Retina (tissue), 1 donor: ENCODE measurements at regions not wholly inside any gene's neighbourhood (a gene's known extent, or its start where the extent isn't known, plus 50 kb on each side); places are given as distances from the start of the nearest gene placed in this dataset.
A peak's percentile ranks its signal among the peaks of the same experiment; 100 is the strongest.

Source experiments
- DNase-seq: peaks from one replicate; pipeline ENCODE4 v3.0.0-alpha.2; 2016

DNA sequence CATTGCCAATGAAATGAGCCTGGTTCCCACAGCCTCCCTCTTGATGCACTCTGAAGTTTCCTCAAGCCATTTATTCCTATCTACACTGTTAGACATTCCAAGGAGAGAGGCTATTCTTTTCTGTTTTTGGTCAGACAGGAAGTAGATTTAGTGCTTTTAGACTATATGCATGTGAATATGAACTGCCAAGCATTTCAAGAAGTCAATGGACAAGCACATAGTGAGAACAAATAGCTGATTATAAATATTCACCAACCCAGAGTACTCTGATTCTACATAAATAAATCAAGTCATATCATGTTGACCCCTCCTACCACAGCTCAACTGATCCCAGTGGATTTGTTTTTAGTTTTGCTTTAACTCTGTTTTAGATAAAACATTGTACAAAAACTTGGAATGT is 412.5 kb upstream of the RARB start:
- DNase-seq: no peak

GRCh38 chr3:25018909-25019308 is 409.2 kb upstream of the RARB start:
- no peak for DNase-seq

DNA sequence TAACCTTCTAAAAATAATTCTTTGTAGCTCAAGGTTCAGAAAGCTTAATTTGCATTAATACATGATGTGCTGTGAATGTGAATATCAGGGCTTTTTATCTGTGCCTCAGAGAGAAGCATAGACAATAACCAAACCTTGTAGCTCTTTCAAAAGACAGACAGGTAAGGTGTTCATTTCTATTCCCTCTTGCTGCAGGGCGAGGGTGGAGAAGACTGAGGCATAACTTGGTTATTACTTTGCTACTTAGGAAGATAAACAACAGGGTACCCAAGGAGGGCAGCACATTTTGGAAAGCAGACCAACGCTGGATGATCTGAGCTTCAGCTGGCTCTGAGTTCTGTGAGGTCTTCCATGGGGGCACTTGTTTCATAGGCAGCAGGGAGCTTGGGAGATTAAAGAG is 408.6 kb upstream of the RARB start:
- no peak for DNase-seq

- no peak for DNase-seq
Measured at GRCh38 chr3:25021816-25022215, 406.2 kb upstream of the RARB start.

GRCh38 chr3:25023876-25024275 is 404.2 kb upstream of the RARB start:
- DNase-seq: no peak

GRCh38 chr3:25025236-25025635 is 402.8 kb upstream of the RARB start:
- no peak for DNase-seq

GRCh38 chr3:25027650-25028049 is 400.4 kb upstream of the RARB start:
- no peak for DNase-seq

- DNase-seq: no peak
Measured at GRCh38 chr3:25029820-25030219, 398.2 kb upstream of the RARB start.

GRCh38 chr3:25032344-25032743 is 395.7 kb upstream of the RARB start:
- no peak for DNase-seq

- peak; percentile 62 for DNase-seq
Measured at GRCh38 chr3:25033407-25034029, 394.5 kb upstream of the RARB start.

- no peak for DNase-seq
Measured at GRCh38 chr3:25035526-25035925, 392.5 kb upstream of the RARB start.

- no peak for DNase-seq
Measured at GRCh38 chr3:25036633-25037032, 391.4 kb upstream of the RARB start.

DNA sequence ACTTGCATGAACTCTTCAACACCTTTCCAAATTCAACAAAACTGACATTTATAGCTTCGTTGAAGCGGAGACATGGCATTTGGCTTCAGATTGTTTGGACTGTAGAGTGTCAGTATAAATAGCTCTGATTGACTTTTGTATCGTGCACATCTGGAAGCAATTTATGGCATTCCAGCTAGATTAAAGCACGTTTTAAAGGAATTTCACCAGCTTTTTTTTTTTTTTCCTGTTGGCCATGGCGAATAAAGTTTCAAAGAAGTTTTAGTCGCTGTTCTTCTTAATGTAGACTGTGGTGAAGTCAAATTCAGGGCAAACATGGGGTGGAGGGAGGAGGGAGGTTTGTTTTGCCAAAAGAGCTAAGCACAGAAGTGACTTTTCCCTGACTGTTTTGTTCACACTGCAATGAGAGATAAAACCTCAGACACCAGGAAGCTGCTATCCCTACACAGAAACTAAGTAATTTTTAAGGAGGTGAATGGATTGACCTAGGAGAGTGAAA is 391.0 kb upstream of the RARB start:
- no peak for DNase-seq

DNA sequence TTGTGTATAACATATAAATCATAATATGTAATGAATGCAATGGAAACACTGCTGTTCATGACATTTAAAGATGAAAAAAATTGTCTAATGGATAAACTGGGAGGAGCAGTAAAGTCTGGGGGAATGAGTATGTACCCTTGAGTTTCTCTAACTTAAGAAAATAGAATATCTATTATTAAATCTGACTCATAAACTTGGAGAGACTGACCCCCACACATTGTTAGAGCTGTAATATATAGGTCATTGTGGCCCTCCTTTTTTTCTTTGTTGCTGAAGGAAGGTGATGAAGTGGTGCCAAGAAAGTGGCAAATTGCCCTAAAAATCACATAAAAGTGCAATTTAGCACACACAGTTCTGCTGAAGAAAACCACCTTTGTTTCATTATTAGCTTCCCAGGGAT is 389.8 kb upstream of the RARB start:
- DNase-seq: no peak

DNA sequence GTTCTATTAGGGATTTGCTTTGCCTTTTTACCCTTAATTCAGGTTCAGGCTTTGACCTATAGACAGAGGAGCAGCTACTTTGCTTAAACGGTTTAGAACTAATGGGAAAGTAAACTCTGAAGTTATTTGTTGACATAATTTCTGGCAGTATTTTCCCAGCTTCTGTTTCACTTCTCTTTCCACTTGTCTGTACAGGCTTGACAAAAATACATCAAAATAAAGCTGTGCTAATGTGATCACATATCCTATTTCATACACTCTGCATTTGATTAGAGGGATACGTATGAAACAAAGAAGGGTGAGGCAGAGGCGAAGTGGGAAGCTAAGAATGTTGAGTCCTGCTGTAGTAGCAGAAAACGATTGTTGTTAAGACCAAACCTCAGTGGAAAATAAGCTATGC is 389.1 kb upstream of the RARB start:
- DNase-seq: no peak

- no peak for DNase-seq
Measured at GRCh38 chr3:25040748-25041147, 387.3 kb upstream of the RARB start.

GRCh38 chr3:25041871-25042584 is 386.0 kb upstream of the RARB start:
- no peak for DNase-seq

- DNase-seq: no peak
Measured at GRCh38 chr3:25043177-25043576, 384.9 kb upstream of the RARB start.

DNA sequence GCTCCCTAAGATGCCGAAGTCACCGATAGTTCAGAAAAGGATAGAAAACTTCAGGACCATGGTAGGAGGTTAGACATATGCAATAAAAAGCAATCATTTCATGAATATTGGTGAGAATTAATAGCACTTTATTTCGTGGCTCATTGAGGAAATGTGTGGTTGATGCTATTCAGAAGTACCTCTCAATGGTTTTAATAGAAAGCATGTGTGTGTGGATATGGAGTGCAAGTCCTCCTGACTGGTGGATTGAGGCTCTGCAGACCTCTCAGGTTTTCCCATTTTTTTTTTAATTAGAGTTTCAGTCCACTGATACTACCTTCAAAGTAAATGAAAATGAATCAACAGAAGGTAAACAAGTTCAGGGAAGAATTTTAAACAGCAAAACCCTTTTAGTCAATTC is 384.3 kb upstream of the RARB start:
- DNase-seq: no peak

DNA sequence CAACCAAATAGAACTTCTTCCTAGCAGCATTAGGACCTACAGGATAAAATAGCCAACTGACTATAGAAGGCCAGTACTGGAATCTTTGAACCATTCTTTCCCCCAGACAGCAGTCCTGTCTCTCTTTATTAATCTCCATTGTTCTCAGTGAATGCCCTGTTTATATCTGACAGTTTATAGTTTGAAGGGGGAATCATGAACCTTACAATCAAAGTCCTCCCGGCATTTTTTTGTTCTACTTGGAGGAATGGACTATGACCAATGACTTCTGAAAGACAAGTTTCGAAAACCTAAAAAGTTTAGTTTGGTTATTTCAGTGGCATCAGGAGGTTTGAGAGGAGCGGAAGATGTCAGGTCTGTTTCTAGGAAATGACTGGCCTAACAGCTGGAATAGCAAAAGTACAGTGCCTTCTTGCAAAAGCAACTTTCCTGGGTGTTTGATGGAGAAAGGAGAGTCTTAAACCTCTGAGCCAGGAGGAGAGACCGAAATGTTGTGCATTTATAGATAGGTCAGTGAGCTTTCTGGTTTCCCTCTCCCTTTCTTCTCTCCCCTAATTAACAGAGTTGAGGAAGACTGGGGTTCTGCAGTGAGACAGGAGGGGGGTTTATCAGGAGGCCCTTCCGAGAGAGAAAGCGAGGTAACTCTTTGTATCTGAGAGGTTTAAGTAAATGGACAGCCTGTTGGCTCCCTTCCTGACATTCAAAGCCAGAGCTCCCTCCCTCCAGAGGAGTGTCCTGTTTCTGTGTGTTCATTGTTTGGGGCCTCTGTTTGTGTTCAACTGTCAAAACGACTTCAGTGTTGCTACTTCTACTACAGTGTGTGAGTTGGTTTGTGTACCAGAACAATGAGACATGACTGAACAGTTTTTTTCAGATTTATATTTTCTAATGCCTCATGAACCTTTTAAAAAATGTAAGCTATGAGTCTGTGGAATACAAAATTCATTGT is 383.0 kb upstream of the RARB start:
- DNase-seq: peak; percentile 82

- DNase-seq: no peak
Measured at GRCh38 chr3:25046911-25047771, 380.9 kb upstream of the RARB start.

DNA sequence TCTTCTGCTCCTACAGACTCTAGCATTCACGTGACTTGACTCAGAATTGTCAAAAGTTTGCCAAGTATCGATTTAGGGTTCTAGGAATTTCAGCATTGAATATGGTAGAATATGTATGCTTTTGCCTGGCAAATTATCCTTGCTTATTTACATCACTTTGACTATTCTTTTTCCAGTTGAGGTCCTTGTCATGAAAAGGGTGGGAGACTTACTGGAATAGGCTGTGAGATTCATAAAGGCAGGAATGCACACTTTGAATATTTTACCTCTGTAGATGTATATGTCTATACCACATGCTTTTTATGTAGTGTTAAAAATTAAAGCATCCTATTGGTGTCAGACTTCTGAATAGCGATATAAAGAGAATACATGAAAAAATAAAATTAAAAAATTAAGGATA is 378.8 kb upstream of the RARB start:
- DNase-seq: no peak

- DNase-seq: no peak
Measured at GRCh38 chr3:25053360-25053759, 374.7 kb upstream of the RARB start.
